H1 (cell line): ENCODE measurements at regions not wholly inside any gene's neighbourhood (a gene's known extent, or its start where the extent isn't known, plus 50 kb on each side); places are given as distances from the start of the nearest gene placed in this dataset.

Experiments used
- CTCF ChIA-PET: fragments of 300-600 bp; sonication (Branson Sonifier 250); formaldehyde crosslinking; loops from one replicate; lab custom pipeline; 2021; ENCODE audit not compliant: partially characterized antibody; lab: Charles Lee
- POLR2A ChIA-PET: fragments of 300-600 bp; sonication (Branson Sonifier 250); formaldehyde crosslinking; loops from one replicate; lab custom pipeline; 2021; ENCODE audit warnings: inconsistent platforms; ENCODE audit not compliant: partially characterized antibody; lab: Charles Lee
- DNase-seq, 2 experiments: peaks; one replicate each; pipeline versions ENCODE4 v3.0.0 to v3.0.0-alpha.2; 2010 to 2022; ENCODE audit warnings: low spot score in 2 of 2, low read depth in 1 of 2, mixed read lengths in 1 of 2
- FAIRE-seq: peaks from 2 replicates; lab custom pipeline; 2011; peaks lifted over from hg19 to GRCh38; lab: Jason Lieb, UNC
- H2AFZ ChIP-seq: 2 replicates; pipeline ENCODE4 v1.8.1; 2012; ENCODE audit warnings: low read length, inconsistent platforms
- H2AK5ac ChIP-seq: 2 replicates; pipeline ENCODE4 v1.6.1; 2013; ENCODE audit warnings: low read depth, low read length
- H2BK120ac ChIP-seq: replicated peaks from 2 replicates; pipeline ENCODE3; 2013; ENCODE audit warnings: low read depth, low read length, inconsistent platforms
- H2BK12ac ChIP-seq: 2 replicates; pipeline ENCODE4 v1.6.1; 2013; ENCODE audit warnings: low read depth, low read length
- H2BK15ac ChIP-seq: 2 replicates; pipeline ENCODE4 v1.6.1; 2013; ENCODE audit warnings: low read length
- H2BK20ac ChIP-seq: 2 replicates; pipeline ENCODE4 v1.6.1; 2013; ENCODE audit warnings: low read length
- H2BK5ac ChIP-seq: 2 replicates; pipeline ENCODE4 v1.6.1; 2013; ENCODE audit warnings: low read depth, low read length
- H3K14ac ChIP-seq: 2 replicates; pipeline ENCODE4 v1.6.1; 2013; ENCODE audit warnings: inconsistent platforms; ENCODE audit not compliant: insufficient read length
- H3K18ac ChIP-seq: 2 replicates; pipeline ENCODE4 v1.6.1; 2013; ENCODE audit warnings: low read length; ENCODE audit errors: extremely low read depth
- H3K23ac ChIP-seq: 2 replicates; pipeline ENCODE4 v1.6.1; 2013; ENCODE audit warnings: inconsistent platforms; ENCODE audit not compliant: insufficient read length
- H3K23me2 ChIP-seq: 2 replicates; pipeline ENCODE4 v1.6.1; 2013; ENCODE audit warnings: low read depth, low read length
- H3K27ac ChIP-seq: 2 replicates; pipeline ENCODE4 v1.6.1; 2011; ENCODE audit warnings: low read depth, low read length, inconsistent platforms
- H3K27me3 ChIP-seq, 4 experiments: replicated peaks in 1 of 4; 1 replicate in 1 of 4; 2 replicates in 3 of 4; pipeline versions ENCODE4 v1.6.1 to v1.8.1; 2011 to 2013; ENCODE audit warnings: low read length in 3 of 4, mild to moderate bottlenecking in 3 of 4, inconsistent platforms in 2 of 4, mixed read lengths in 2 of 4, moderate library complexity in 1 of 4; ENCODE audit not compliant: control insufficient read depth in 3 of 4, insufficient read depth in 3 of 4; ENCODE audit errors: extremely low read depth in 1 of 4
- H3K36me3 ChIP-seq, 4 experiments: 2 replicates each; pipeline versions ENCODE4 v1.6.1 to v1.8.1; 2011 to 2013; ENCODE audit warnings: mild to moderate bottlenecking in 4 of 4, low read length in 3 of 4, moderate library complexity in 2 of 4, control low read depth in 1 of 4, inconsistent platforms in 1 of 4; ENCODE audit not compliant: insufficient read depth in 4 of 4, control insufficient read depth in 2 of 4
- H3K4ac ChIP-seq: replicated peaks from 2 replicates; pipeline ENCODE3; 2013; ENCODE audit warnings: low read length, low read depth, mixed read lengths, inconsistent platforms; ENCODE audit not compliant: insufficient read length
- H3K4me1 ChIP-seq, 4 experiments: replicated peaks in 1 of 4; 1 replicate in 1 of 4; 2 replicates in 3 of 4; pipeline versions ENCODE4 v1.6.1 to v1.8.1; 2011 to 2013; ENCODE audit warnings: low read length in 3 of 4, inconsistent platforms in 2 of 4, mixed read lengths in 1 of 4; ENCODE audit not compliant: insufficient read depth in 4 of 4, control insufficient read depth in 3 of 4
- H3K4me2 ChIP-seq, 2 experiments: 2 replicates each; pipeline versions ENCODE4 v1.6.1 to v1.8.1; 2011 to 2013; ENCODE audit warnings: low read depth in 2 of 2, low read length in 2 of 2, control low read depth in 1 of 2, inconsistent platforms in 1 of 2, mild to moderate bottlenecking in 1 of 2; ENCODE audit not compliant: insufficient read depth in 1 of 2
- H3K4me3 ChIP-seq, 4 experiments: fragments of 200-600, 300-600 bp in 1 of 4; sonication (generic), shearing (Covaris generic), sonication (Bioruptor Twin) in 1 of 4; 2 replicates each; pipeline versions ENCODE4 v1.5.1 to v1.8.1; 2011 to 2016; ENCODE audit warnings: low read length in 4 of 4, low read depth in 3 of 4, control low read depth in 2 of 4, inconsistent platforms in 2 of 4, mild to moderate bottlenecking in 2 of 4, mixed read lengths in 1 of 4, moderate library complexity in 1 of 4; ENCODE audit not compliant: insufficient read depth in 2 of 4; ENCODE audit errors: extremely low read depth in 1 of 4
- H3K56ac ChIP-seq: replicated peaks from 2 replicates; pipeline ENCODE3; 2013; ENCODE audit warnings: low read depth, mild to moderate bottlenecking, mixed read lengths, low read length, inconsistent platforms; ENCODE audit not compliant: insufficient read length
- H3K79me1 ChIP-seq: 2 replicates; pipeline ENCODE4 v1.6.1; 2013; ENCODE audit warnings: low read depth, low read length, control low read depth
- H3K79me2 ChIP-seq, 2 experiments: 2 replicates each; pipeline versions ENCODE4 v1.6.1 to v1.8.1; 2012 to 2013; ENCODE audit warnings: low read length in 2 of 2, mild to moderate bottlenecking in 2 of 2, inconsistent platforms in 1 of 2; ENCODE audit not compliant: insufficient read depth in 2 of 2, control insufficient read depth in 1 of 2
- H3K9ac ChIP-seq, 4 experiments: replicated peaks in 1 of 4; 1 replicate in 1 of 4; 2 replicates in 3 of 4; pipeline versions ENCODE4 v1.6.1 to v1.8.1; 2011 to 2013; ENCODE audit warnings: low read depth in 3 of 4, low read length in 3 of 4, control low read depth in 2 of 4, mild to moderate bottlenecking in 2 of 4, moderate library complexity in 2 of 4, inconsistent platforms in 1 of 4; ENCODE audit errors: extremely low read depth in 1 of 4
- H3K9me3 ChIP-seq, 2 experiments: 2 replicates each; pipeline versions ENCODE4 v1.6.1 to v1.8.1; 2012 to 2013; ENCODE audit warnings: mild to moderate bottlenecking in 2 of 2, moderate library complexity in 2 of 2, control low read depth in 1 of 2, inconsistent platforms in 1 of 2, low read depth in 1 of 2, low read length in 1 of 2, mixed read lengths in 1 of 2; ENCODE audit not compliant: insufficient read depth in 2 of 2
- H4K20me1 ChIP-seq, 2 experiments: replicated peaks in 1 of 2; 2 replicates each; pipeline versions ENCODE3 to v1.8.1; 2011 to 2013; ENCODE audit warnings: inconsistent platforms in 2 of 2, low read length in 2 of 2, mild to moderate bottlenecking in 1 of 2; ENCODE audit not compliant: insufficient read depth in 2 of 2, control insufficient read depth in 1 of 2
- H4K5ac ChIP-seq: 2 replicates; pipeline ENCODE4 v1.6.1; 2013; ENCODE audit warnings: low read length, low read depth, mixed read lengths, inconsistent platforms; ENCODE audit not compliant: insufficient read length
- H4K8ac ChIP-seq: 2 replicates; pipeline ENCODE4 v1.8.0; 2013; ENCODE audit warnings: mild to moderate bottlenecking, moderate library complexity, low read length, inconsistent platforms; ENCODE audit not compliant: insufficient read depth; ENCODE audit errors: extremely low read depth
- H4K91ac ChIP-seq: replicated peaks from 2 replicates; pipeline ENCODE3; 2013; ENCODE audit warnings: low read length, mixed read lengths, inconsistent platforms; ENCODE audit not compliant: insufficient read length
- MAFK ChIP-seq: IDR thresholded peaks from 2 replicates; pipeline ENCODE4 v1.6.1; 2012; ENCODE audit warnings: low read depth, mild to moderate bottlenecking, improper control_type of control experiment, low read length
- NRF1 ChIP-seq: IDR thresholded peaks from 2 replicates; pipeline ENCODE4 v1.6.1; 2011; ENCODE audit warnings: mild to moderate bottlenecking, low read depth, low read length, improper control_type of control experiment
- RFX5 ChIP-seq: IDR thresholded peaks from 2 replicates; pipeline ENCODE4 v1.6.1; 2011; ENCODE audit warnings: low read depth, low read length, improper control_type of control experiment, borderline replicate concordance
- YY1 ChIP-seq: IDR thresholded peaks from 2 replicates; pipeline ENCODE4 v1.6.1; 2011; ENCODE audit warnings: low read depth, mild to moderate bottlenecking, low read length
- WGBS, 2 experiments: shearing (Covaris generic) in 1 of 2; methylation state at CpG; one replicate each; pipeline versions ENCODE4 v1.1.6 to v1.1.7; 2013 to 2015; ENCODE audit warnings: low lambda C conversion rate in 2 of 2, mixed read lengths in 2 of 2, inconsistent platforms in 1 of 2, low coverage in 1 of 2, missing lambda C conversion rate in 1 of 2; ENCODE audit not compliant: insufficient replicate concordance in 2 of 2, insufficient coverage in 1 of 2, insufficient read length in 1 of 2; ENCODE audit errors: extremely low coverage in 1 of 2, missing lambda C conversion rate in 1 of 2; 5-methylcytosine and 5-hydroxymethylcytosine counted together

DNA sequence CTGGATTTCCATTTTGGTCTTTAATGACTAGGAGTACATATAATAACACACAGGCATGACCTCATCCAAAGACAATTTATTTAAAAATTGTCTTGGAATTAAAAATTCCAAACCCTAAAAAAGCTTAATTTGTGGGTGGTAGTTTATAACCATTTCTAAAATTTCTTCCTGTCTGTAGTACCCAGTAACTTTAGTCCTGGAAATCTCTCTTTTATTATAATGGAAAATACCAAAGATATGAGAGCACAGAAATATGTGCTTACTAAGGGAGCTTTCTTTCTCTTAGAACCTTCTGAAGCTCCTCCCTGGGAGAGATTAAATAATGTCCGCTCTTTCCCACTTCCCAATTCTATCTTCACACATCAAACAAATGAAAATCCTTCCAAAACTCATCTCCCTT is 70.5 kb upstream of the PRL start:
- H3K4me2 ChIP-seq: no peak overlapping the region

More for the DNA sequence above, 70.5 kb upstream of the PRL start:
- Histone ChIP-seq H3K4me1 (peaks cover 0 to 12% (median 6%) of the 10 kb centered on the region in 4 experiments), H4K8ac (no peak overlapping the region), H2AK5ac (no peak overlapping the region), H3K36me3 (no peaks in the 10 kb centered on the region), H3K79me2 (no peaks in the 10 kb centered on the region), H2BK15ac (no peak overlapping the region), H3K27ac (no peak overlapping the region), H2BK20ac (no peak overlapping the region), H4K20me1 (no peaks in the 10 kb centered on the region), H2BK12ac (no peak overlapping the region), H4K5ac (no peak overlapping the region), H3K9me3 (peaks cover 0 to 6% of the 10 kb centered on the region in 2 experiments; a peak in 1 of 4 replicates), H4K91ac (no peak overlapping the region), H3K14ac (no peak overlapping the region), H3K4ac (no peak overlapping the region), H3K79me1 (no peaks in the 10 kb centered on the region), H2AFZ (no peak overlapping the region), H3K56ac (no peak overlapping the region), H3K9ac (no peak overlapping the region), H2BK5ac (no peak overlapping the region), H3K23ac (no peak overlapping the region), H3K27me3 (no peaks in the 10 kb centered on the region), H3K4me3 (no peak overlapping the region), H2BK120ac (no peak overlapping the region), H3K18ac (no peak overlapping the region), H3K23me2 (no peaks in the 10 kb centered on the region)
- 87 to 100% methylated on average over 1 of the region's 1 CpG for WGBS, 2 experiments
- TF ChIP-seq RFX5: no peak
- no peak for TF ChIP-seq YY1
- TF ChIP-seq NRF1: no peak
- TF ChIP-seq MAFK: no peak
- ChIA-PET CTCF (no interaction called here), POLR2A (no interaction called here)
- DNase-seq: no peak
- FAIRE-seq: no peak
